Right atrium auricular region (tissue), 2 donors: ENCODE measurements at regions not wholly inside any gene's neighbourhood (a gene's known extent, or its start where the extent isn't known, plus 50 kb on each side); places are given as distances from the start of the nearest gene placed in this dataset.
"Not testable (repeated sequence)": the region's sequence is repeated elsewhere in the genome, so short reads cannot be mapped to it uniquely, and the experiment has no call there.

ENCODE experiments used
- DNase-seq: peaks from one replicate; pipeline ENCODE4 v3.0.0-alpha.2; 2019; ENCODE audit warnings: low spot score
- H3K27ac ChIP-seq, 2 donors: fragments of 200-600 bp; sonication (generic); 1 replicate in 1 of 2; 2 replicates in 1 of 2; pipeline ENCODE4 v1.5.1; 2016 to 2019
- H3K27me3 ChIP-seq, 2 donors: fragments of 200-600 bp; sonication (generic); one replicate each; pipeline versions ENCODE4 v1.5.1 to v1.6.0; 2017 to 2019
- H3K36me3 ChIP-seq: fragments of 200-600 bp; sonication (generic); one replicate; pipeline ENCODE4 v1.5.1; 2016
- H3K4me1 ChIP-seq, 2 donors: fragments of 200-600 bp; sonication (generic); one replicate each; pipeline versions ENCODE4 v1.5.1 to v1.6.0; 2017 to 2019
- H3K4me3 ChIP-seq, 2 donors: fragments of 200-600 bp; sonication (generic); 1 replicate in 1 of 2; 2 replicates in 1 of 2; pipeline ENCODE4 v1.5.1; 2017 to 2019; ENCODE audit warnings: mild to moderate bottlenecking in 1 of 2, moderate library complexity in 1 of 2
- H3K9me3 ChIP-seq, 2 donors: fragments of 200-600 bp; sonication (generic); one replicate each; pipeline ENCODE4 v1.5.1; 2019
- CTCF ChIP-seq, 2 donors: fragments of 200-600 bp; sonication (generic); IDR thresholded peaks; one replicate each; pipeline ENCODE4 v1.5.1; 2019; ENCODE audit warnings: antibody characterized with exemption in 2 of 2

- Histone ChIP-seq H3K27ac (no peak overlapping the region), H3K9me3 (no peaks in the 10 kb centered on the region), H3K4me3 (no peak overlapping the region), H3K36me3 (no peaks in the 10 kb centered on the region), H3K4me1 (no peaks in the 10 kb centered on the region), H3K27me3 (no peaks in the 10 kb centered on the region)
- no peak for TF ChIP-seq CTCF (IDR thresholded peaks at IDR 0.05)
- no peak for DNase-seq
Measured at GRCh38 chr6:13866301-13866700, 51.9 kb upstream of the MCUR1 start.

- Histone ChIP-seq H3K4me3 (no peak overlapping the region), H3K9me3 (no peaks in the 10 kb centered on the region), H3K27ac (no peak overlapping the region), H3K36me3 (no peaks in the 10 kb centered on the region), H3K4me1 (peaks cover 0 to 3% of the 10 kb centered on the region in 2 donors), H3K27me3 (peaks cover 0 to under 1% of the 10 kb centered on the region in 2 donors)
- TF ChIP-seq CTCF (IDR thresholded peaks at IDR 0.05) = no peak
- peak; percentile 11 for DNase-seq
Measured at GRCh38 chr6:13865141-13865540, 50.8 kb upstream of the MCUR1 start.

- peak; percentile 21 for DNase-seq
- not testable (repeated sequence) for H3K4me3 ChIP-seq
Measured at GRCh38 chr6:13864669-13865068, 50.3 kb upstream of the MCUR1 start.

More at GRCh38 chr6:13864669-13865068, 50.3 kb upstream of the MCUR1 start:
- not testable (repeated sequence) for H3K36me3 ChIP-seq, H3K9me3 ChIP-seq, H3K4me1 ChIP-seq, H3K27ac ChIP-seq, H3K27me3 ChIP-seq
